GM12878 (cell line): ENCODE measurements at regions not wholly inside any gene's neighbourhood (a gene's known extent, or its start where the extent isn't known, plus 50 kb on each side); places are given as distances from the start of the nearest gene placed in this dataset.

Experiments
- ATAC-seq: fragments of 200-7000 bp; cut with Tn5 transposase; 3 replicates; pipeline ENCODE4 v1.9.1; 2020; ENCODE audit warnings: mild to moderate bottlenecking, moderate library complexity
- BruUV-seq: library from RNA; stranded (reverse); fragments of 400-500 nt; replicated peaks from 2 replicates; lab custom pipeline; 2021; lab: Mats Ljungman, UMichigan
- CTCF ChIA-PET: fragments of 300-600 bp; sonication (Branson Sonifier 250); formaldehyde crosslinking; extraction: SDS; loops from one replicate; lab custom pipeline; 2021; ENCODE audit warnings: inconsistent platforms; lab: Yijun Ruan, JAX
- POLR2A ChIA-PET: fragments of 350-600 bp; formaldehyde crosslinking; extraction: SDS; loops from one replicate; lab custom pipeline; 2021; ENCODE audit warnings: inconsistent platforms; lab: Charles Lee
- RAD21 ChIA-PET: fragments of 300-600 bp; sonication (Branson Sonifier 250); formaldehyde crosslinking; loops from one replicate; lab custom pipeline; 2023; ENCODE audit warnings: antibody characterized with exemption; ENCODE audit not compliant: unreplicated experiment; lab: Charles Lee
- SMC1A ChIA-PET: fragments of 300-600 bp; sonication (Branson Sonifier 250); formaldehyde crosslinking; loops from one replicate; lab custom pipeline; 2023; ENCODE audit not compliant: unreplicated experiment, uncharacterized antibody; lab: Charles Lee
- DNase-seq: peaks from one replicate; pipeline ENCODE4 v3.0.0-alpha.2; 2011; ENCODE audit warnings: low read depth, low spot score
- FAIRE-seq: peaks from 3 replicates; lab custom pipeline; 2011; peaks lifted over from hg19 to GRCh38; lab: Jason Lieb, UNC
- H2AFZ ChIP-seq: 2 replicates; pipeline ENCODE4 v1.6.0; 2011; ENCODE audit warnings: low read depth, low read length, control low read depth; ENCODE audit not compliant: control insufficient read depth
- H3K27ac ChIP-seq: 2 replicates; pipeline ENCODE4 v1.5.1; 2011; ENCODE audit warnings: control low read depth; ENCODE audit not compliant: control insufficient read depth, insufficient read depth
- H3K27me3 ChIP-seq, 2 experiments: replicated peaks in 1 of 2; 2 replicates each; pipeline versions ENCODE4 v1.6.0 to v1.6.1; 2011; ENCODE audit warnings: low read length in 1 of 2; ENCODE audit not compliant: control insufficient read depth in 2 of 2, insufficient read depth in 2 of 2
- H3K36me3 ChIP-seq, 2 experiments: 2 replicates each; pipeline ENCODE4 v1.5.1; 2011; ENCODE audit warnings: low read length in 1 of 2; ENCODE audit not compliant: control insufficient read depth in 2 of 2, insufficient read depth in 2 of 2
- H3K4me1 ChIP-seq: 2 replicates; pipeline ENCODE4 v1.6.1; 2011; ENCODE audit warnings: mild to moderate bottlenecking, low read length, moderate library complexity, mixed read lengths; ENCODE audit not compliant: control insufficient read depth, insufficient read depth
- H3K4me2 ChIP-seq: 2 replicates; pipeline ENCODE4 v1.6.0; 2011; ENCODE audit warnings: control low read depth; ENCODE audit not compliant: control insufficient read depth, insufficient read depth
- H3K4me3 ChIP-seq: fragments of 200-600 bp; sonication (generic); 2 replicates; pipeline ENCODE4 v1.5.1; 2016
- H3K79me2 ChIP-seq: 2 replicates; pipeline ENCODE4 v1.6.0; 2011; ENCODE audit warnings: low read length; ENCODE audit not compliant: control insufficient read depth, insufficient read depth
- H3K9ac ChIP-seq: 2 replicates; pipeline ENCODE4 v1.8.0; 2011; ENCODE audit warnings: low read length, control low read depth, mixed read lengths; ENCODE audit not compliant: control insufficient read depth, insufficient read depth
- H3K9me3 ChIP-seq: replicated peaks from 3 replicates; pipeline ENCODE4 v1.5.1; 2011; ENCODE audit warnings: mild to moderate bottlenecking, low read length; ENCODE audit not compliant: control insufficient read depth, insufficient read depth
- H4K20me1 ChIP-seq: 2 replicates; pipeline ENCODE4 v1.6.0; 2011; ENCODE audit not compliant: control insufficient read depth, insufficient read depth
- BACH1 ChIP-seq: fragments of 450-650 bp; IDR thresholded peaks from 2 replicates; pipeline ENCODE4 v1.6.1; 2017; ENCODE audit warnings: mild to moderate bottlenecking, borderline replicate concordance
- BHLHE40 ChIP-seq, 2 experiments: fragments of 450-650 bp in 1 of 2; IDR thresholded peaks; 2 replicates each; pipeline ENCODE4 v1.6.1; 2011 to 2017; ENCODE audit warnings: low read depth in 2 of 2, borderline replicate concordance in 1 of 2, improper control_type of control experiment in 1 of 2, low read length in 1 of 2, mild to moderate bottlenecking in 1 of 2
- CEBPB ChIP-seq, 2 experiments: fragments of 150-350 bp in 1 of 2; IDR thresholded peaks; 2 replicates each; pipeline ENCODE4 v1.6.1; 2012 to 2014; ENCODE audit warnings: low read depth in 2 of 2, low read length in 2 of 2, borderline replicate concordance in 1 of 2, inconsistent platforms in 1 of 2
- CREM ChIP-seq: IDR thresholded peaks from 2 replicates; pipeline ENCODE4 v1.6.1; 2014; ENCODE audit warnings: antibody characterized with exemption, low read depth
- ESRRA ChIP-seq: IDR thresholded peaks from 2 replicates; pipeline ENCODE4 v1.6.1; 2012; ENCODE audit warnings: mild to moderate bottlenecking, low read length, improper control_type of control experiment
- HDAC6 ChIP-seq: fragments of 200-600 bp; sonication (generic); IDR thresholded peaks from one replicate; pipeline ENCODE4 v1.8.0; 2017; ENCODE audit warnings: antibody characterized with exemption; ENCODE audit not compliant: unreplicated experiment
- IKZF1 ChIP-seq: fragments of 450-650 bp; conservative IDR thresholded peaks from 2 replicates; pipeline ENCODE4 v1.6.1; 2017; ENCODE audit warnings: antibody characterized with exemption, mild to moderate bottlenecking
- MTA2 ChIP-seq: fragments of 450-650 bp; IDR thresholded peaks from 2 replicates; pipeline ENCODE4 v1.6.1; 2016; ENCODE audit warnings: low read depth, mild to moderate bottlenecking, moderate library complexity
- MXI1 ChIP-seq: fragments of 150-350 bp; IDR thresholded peaks from 2 replicates; pipeline ENCODE4 v1.6.1; 2011; ENCODE audit warnings: low read depth, mild to moderate bottlenecking, inconsistent platforms, low read length, improper control_type of control experiment
- NFYA ChIP-seq: IDR thresholded peaks from 2 replicates; pipeline ENCODE4 v1.6.1; 2011; ENCODE audit warnings: low read depth, mild to moderate bottlenecking, low read length, improper control_type of control experiment, borderline replicate concordance
- RUNX3 ChIP-seq: IDR thresholded peaks from 2 replicates; pipeline ENCODE4 v1.6.1; 2012; ENCODE audit warnings: low read length, inconsistent platforms
- SIN3A ChIP-seq: IDR thresholded peaks from 2 replicates; pipeline ENCODE4 v1.6.1; 2012; ENCODE audit warnings: low read depth, low read length, improper control_type of control experiment
- SMAD5 ChIP-seq: IDR thresholded peaks from 2 replicates; pipeline ENCODE4 v1.6.1; 2016; ENCODE audit warnings: antibody characterized with exemption, low read depth
- ZNF217 ChIP-seq: fragments of 450-650 bp; IDR thresholded peaks from 2 replicates; pipeline ENCODE4 v1.6.1; 2017; ENCODE audit warnings: antibody characterized with exemption, mild to moderate bottlenecking
- ZNF384 ChIP-seq: IDR thresholded peaks from 2 replicates; pipeline ENCODE4 v1.6.1; 2012; ENCODE audit warnings: low read depth, mild to moderate bottlenecking, low read length, improper control_type of control experiment, borderline replicate concordance
- WGBS: methylation state at CpG from one replicate; pipeline ENCODE4 v1.1.6; 2016; ENCODE audit warnings: low lambda C conversion rate; ENCODE audit not compliant: insufficient replicate concordance, insufficient coverage; ENCODE audit errors: missing lambda C conversion rate; 5-methylcytosine and 5-hydroxymethylcytosine counted together
- in situ Hi-C: fragments of 300-500 bp; cut with MboI; formaldehyde crosslinking; loops from 9 replicates; pipeline ENCODE4 v1.14.3; 2018; ENCODE audit warnings: mixed read lengths
- intact Hi-C: fragments of 100-400 bp; cut with micrococcal nuclease; formaldehyde crosslinking; loops from one replicate; pipeline ENCODE4 v1.14.2; 2022; ENCODE audit not compliant: unreplicated experiment
- TF ChIP-seq, protein P1 (sequence below): IDR thresholded peaks from 2 replicates; pipeline ENCODE4 v1.6.1; 2011; ENCODE audit warnings: borderline replicate concordance, low read depth, mild to moderate bottlenecking, moderate library complexity, low read length; ENCODE audit not compliant: insufficient read depth, poor library complexity, severe bottlenecking

DNA sequence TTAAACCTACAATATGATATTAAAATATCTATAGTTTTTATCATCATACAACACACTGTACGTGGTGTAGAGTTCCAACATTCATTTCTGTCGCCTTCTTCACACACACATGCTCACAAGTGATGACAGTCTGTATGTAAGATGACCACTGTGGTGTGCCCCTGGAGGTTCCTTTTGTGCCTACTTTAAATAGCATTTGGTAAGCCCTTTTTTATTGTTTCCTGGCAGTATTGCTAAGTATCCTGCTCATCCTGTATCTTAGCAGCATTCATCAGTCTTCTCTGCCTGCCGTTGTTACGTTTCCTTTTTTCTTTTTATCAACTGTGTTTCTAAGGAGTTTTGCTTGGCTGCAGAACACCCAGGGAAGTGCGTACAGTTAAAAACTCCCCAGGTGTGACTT is 231.4 kb downstream of the CHRM3 start:
- intact Hi-C loops = no loop called here
- in situ Hi-C loops = no loop called here

More for the DNA sequence above, 231.4 kb downstream of the CHRM3 start:
- Histone ChIP-seq H2AFZ (no peak overlapping the region), H3K36me3 (no peaks in the 10 kb centered on the region), H3K4me3 (no peak overlapping the region), H3K27me3 (no peaks in the 10 kb centered on the region), H3K27ac (no peak overlapping the region), H4K20me1 (no peaks in the 10 kb centered on the region), H3K4me2 (no peak overlapping the region), H3K79me2 (no peaks in the 10 kb centered on the region), H3K4me1 (no peaks in the 10 kb centered on the region), H3K9ac (no peak overlapping the region), H3K9me3 (no peaks in the 10 kb centered on the region; the same call in 2 of the 3 replicates)
- no peak for DNase-seq
- no peak for ATAC-seq
- BruUV-seq = no TSS peak
- CTCF ChIA-PET = no interaction called here
- 43% methylated on average over 5 of the region's 5 CpGs for WGBS
- POLR2A ChIA-PET = no interaction called here
- TF ChIP-seq BACH1 (no peak), ESRRA (no peak), CEBPB (IDR thresholded peaks at IDR 0.05; ENCODE audit: borderline replicate concordance in 1 of 2, low read depth in 2 of 2, low read length in 2 of 2) (no peak), MXI1 (no peak), SMAD5 (no peak), HDAC6 (no peak), MTA2 (no peak), RUNX3 (no peak), BHLHE40 (IDR thresholded peaks at IDR 0.05; ENCODE audit: borderline replicate concordance in 1 of 2, low read depth in 2 of 2, low read length in 1 of 2) (no peak), SIN3A (no peak), CREM (no peak), IKZF1 (no peak), NFYA (no peak), ZNF384 (no peak), ZNF217 (no peak)
- TF ChIP-seq, protein P1, sequence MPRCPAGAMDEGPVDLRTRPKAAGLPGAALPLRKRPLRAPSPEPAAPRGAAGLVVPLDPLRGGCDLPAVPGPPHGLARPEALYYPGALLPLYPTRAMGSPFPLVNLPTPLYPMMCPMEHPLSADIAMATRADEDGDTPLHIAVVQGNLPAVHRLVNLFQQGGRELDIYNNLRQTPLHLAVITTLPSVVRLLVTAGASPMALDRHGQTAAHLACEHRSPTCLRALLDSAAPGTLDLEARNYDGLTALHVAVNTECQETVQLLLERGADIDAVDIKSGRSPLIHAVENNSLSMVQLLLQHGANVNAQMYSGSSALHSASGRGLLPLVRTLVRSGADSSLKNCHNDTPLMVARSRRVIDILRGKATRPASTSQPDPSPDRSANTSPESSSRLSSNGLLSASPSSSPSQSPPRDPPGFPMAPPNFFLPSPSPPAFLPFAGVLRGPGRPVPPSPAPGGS = no peak
- SMC1A ChIA-PET = no interaction called here
- no peak for FAIRE-seq
- RAD21 ChIA-PET = no interaction called here
